WI38 (cell line): ENCODE measurements at regions not wholly inside any gene's neighbourhood (a gene's known extent, or its start where the extent isn't known, plus 50 kb on each side); places are given as distances from the start of the nearest gene placed in this dataset.

Source experiments
- H3K4me3 ChIP-seq: 2 replicates; pipeline ENCODE4 v1.5.1; 2011; ENCODE audit warnings: low read depth, mild to moderate bottlenecking, control low read depth, low read length
- CTCF ChIP-seq: IDR thresholded peaks from 2 replicates; pipeline ENCODE4 v1.5.1; 2012; ENCODE audit warnings: low read depth, mild to moderate bottlenecking, control low read depth, low read length

- no peak overlapping the region for H3K4me3 ChIP-seq
- no peak for TF ChIP-seq CTCF
Measured at GRCh38 chr18:41134426-41134825, 820.6 kb upstream of the PIK3C3 start.

GRCh38 chr18:41131050-41131449 is 824.0 kb upstream of the PIK3C3 start:
- no peak overlapping the region for H3K4me3 ChIP-seq
- no peak for TF ChIP-seq CTCF

- no peak overlapping the region for H3K4me3 ChIP-seq
- no peak for TF ChIP-seq CTCF
Measured at GRCh38 chr18:41128545-41128944, 826.5 kb upstream of the PIK3C3 start.

- no peak overlapping the region for H3K4me3 ChIP-seq
- TF ChIP-seq CTCF = no peak
Measured at GRCh38 chr18:41128126-41128525, 826.9 kb upstream of the PIK3C3 start.

GRCh38 chr18:41126541-41127235 is 828.3 kb upstream of the PIK3C3 start:
- no peak overlapping the region for H3K4me3 ChIP-seq
- no peak for TF ChIP-seq CTCF

- no peak overlapping the region for H3K4me3 ChIP-seq
- TF ChIP-seq CTCF = no peak
Measured at GRCh38 chr18:41121116-41121826, 833.8 kb upstream of the PIK3C3 start.

GRCh38 chr18:41119031-41119430 is 836.0 kb upstream of the PIK3C3 start:
- no peak overlapping the region for H3K4me3 ChIP-seq
- no peak for TF ChIP-seq CTCF
